HepG2 (cell line): ENCODE measurements at regions not wholly inside any gene's neighbourhood (a gene's known extent, or its start where the extent isn't known, plus 50 kb on each side); places are given as distances from the start of the nearest gene placed in this dataset.

Source experiments
- CAMTA2 ChIP-seq: sonication (generic); formaldehyde crosslinking; IDR thresholded peaks from 2 replicates; pipeline ENCODE4 v1.4.0; 2020; ENCODE audit warnings: mild to moderate bottlenecking, missing genetic modification reagents, borderline replicate concordance
- EED ChIP-seq: sonication (generic); formaldehyde crosslinking; IDR thresholded peaks from 2 replicates; pipeline ENCODE4 v1.5.0; 2020; ENCODE audit warnings: mild to moderate bottlenecking, missing genetic modification reagents
- ESRRA ChIP-seq: sonication (generic); formaldehyde crosslinking; IDR thresholded peaks from 2 replicates; pipeline ENCODE4 v1.5.1; 2020; ENCODE audit warnings: mild to moderate bottlenecking, low read depth, missing genetic modification reagents
- EZH2 ChIP-seq: conservative IDR thresholded peaks from 2 replicates; pipeline ENCODE4 v1.6.1; 2012; ENCODE audit warnings: mild to moderate bottlenecking, low read depth, low read length, moderate library complexity
- FOXJ3 ChIP-seq: sonication (generic); formaldehyde crosslinking; IDR thresholded peaks from 2 replicates; pipeline ENCODE4 v1.4.0; 2020; ENCODE audit warnings: missing genetic modification reagents, mild to moderate bottlenecking, borderline replicate concordance
- KDM5A ChIP-seq: fragments of 200-600 bp; sonication (generic); IDR thresholded peaks from 2 replicates; pipeline ENCODE4 v1.7.0; 2018; ENCODE audit warnings: antibody characterized with exemption, mild to moderate bottlenecking, low read length, borderline replicate concordance
- MNT ChIP-seq: fragments of 450-650 bp; IDR thresholded peaks from 2 replicates; pipeline ENCODE4 v1.6.1; 2016
- RAD21 ChIP-seq: fragments of 450-650 bp; formaldehyde crosslinking; IDR thresholded peaks from 2 replicates; pipeline ENCODE4 v1.5.0; 2020; ENCODE audit warnings: mild to moderate bottlenecking
- TAF1 ChIP-seq: sonication (generic); formaldehyde crosslinking; IDR thresholded peaks from 2 replicates; pipeline ENCODE4 v1.4.0; 2020; ENCODE audit warnings: missing genetic modification reagents
- ZNF30 ChIP-seq: sonication (generic); formaldehyde crosslinking; IDR thresholded peaks from 2 replicates; pipeline ENCODE4 v1.5.0; 2020; ENCODE audit warnings: mild to moderate bottlenecking, missing genetic modification reagents
- ZNF530 ChIP-seq: sonication (generic); formaldehyde crosslinking; IDR thresholded peaks from 2 replicates; pipeline ENCODE4 v1.5.0; 2020; ENCODE audit warnings: low read depth, mild to moderate bottlenecking, missing genetic modification reagents
- TF ChIP-seq, protein P1 (sequence below): sonication (generic); formaldehyde crosslinking; IDR thresholded peaks from 2 replicates; pipeline ENCODE4 v1.5.0; 2020; ENCODE audit warnings: mild to moderate bottlenecking, missing genetic modification reagents, moderate library complexity
- TF ChIP-seq, protein P2 (sequence below): sonication (generic); formaldehyde crosslinking; IDR thresholded peaks from 2 replicates; pipeline ENCODE4 v1.5.1; 2020; ENCODE audit warnings: mild to moderate bottlenecking, missing genetic modification reagents, moderate library complexity
- TF ChIP-seq, protein P3 (sequence below): IDR thresholded peaks from 2 replicates; pipeline ENCODE4 v1.6.1; 2012; ENCODE audit warnings: low read length, improper control_type of control experiment

DNA sequence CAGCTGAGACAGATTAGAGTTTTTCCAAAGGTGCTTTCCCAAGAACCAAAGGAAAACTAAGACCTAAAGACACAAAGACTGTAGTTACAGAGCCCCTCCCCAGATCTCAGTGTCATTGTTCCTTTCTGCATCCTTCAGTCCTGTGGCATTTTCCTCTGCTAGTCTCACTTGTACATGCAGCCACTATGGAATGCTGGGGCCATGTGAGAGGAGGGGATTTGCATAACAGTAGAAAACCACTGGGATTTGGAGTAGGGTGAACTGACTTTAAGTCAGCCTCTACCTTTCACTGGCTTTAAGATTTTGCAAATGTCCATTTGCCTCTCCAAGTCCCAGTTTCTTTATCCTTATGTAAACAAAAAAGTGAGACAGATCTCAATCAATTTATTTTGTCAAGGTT, 119.4 kb upstream of the F3 start:
- TF ChIP-seq, protein P1, sequence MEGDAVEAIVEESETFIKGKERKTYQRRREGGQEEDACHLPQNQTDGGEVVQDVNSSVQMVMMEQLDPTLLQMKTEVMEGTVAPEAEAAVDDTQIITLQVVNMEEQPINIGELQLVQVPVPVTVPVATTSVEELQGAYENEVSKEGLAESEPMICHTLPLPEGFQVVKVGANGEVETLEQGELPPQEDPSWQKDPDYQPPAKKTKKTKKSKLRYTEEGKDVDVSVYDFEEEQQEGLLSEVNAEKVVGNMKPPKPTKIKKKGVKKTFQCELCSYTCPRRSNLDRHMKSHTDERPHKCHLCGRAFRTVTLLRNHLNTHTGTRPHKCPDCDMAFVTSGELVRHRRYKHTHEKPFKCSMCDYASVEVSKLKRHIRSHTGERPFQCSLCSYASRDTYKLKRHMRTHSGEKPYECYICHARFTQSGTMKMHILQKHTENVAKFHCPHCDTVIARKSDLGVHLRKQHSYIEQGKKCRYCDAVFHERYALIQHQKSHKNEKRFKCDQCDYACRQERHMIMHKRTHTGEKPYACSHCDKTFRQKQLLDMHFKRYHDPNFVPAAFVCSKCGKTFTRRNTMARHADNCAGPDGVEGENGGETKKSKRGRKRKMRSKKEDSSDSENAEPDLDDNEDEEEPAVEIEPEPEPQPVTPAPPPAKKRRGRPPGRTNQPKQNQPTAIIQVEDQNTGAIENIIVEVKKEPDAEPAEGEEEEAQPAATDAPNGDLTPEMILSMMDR (CRISPR knock-in tag) = no peak
- TF ChIP-seq, protein P2, sequence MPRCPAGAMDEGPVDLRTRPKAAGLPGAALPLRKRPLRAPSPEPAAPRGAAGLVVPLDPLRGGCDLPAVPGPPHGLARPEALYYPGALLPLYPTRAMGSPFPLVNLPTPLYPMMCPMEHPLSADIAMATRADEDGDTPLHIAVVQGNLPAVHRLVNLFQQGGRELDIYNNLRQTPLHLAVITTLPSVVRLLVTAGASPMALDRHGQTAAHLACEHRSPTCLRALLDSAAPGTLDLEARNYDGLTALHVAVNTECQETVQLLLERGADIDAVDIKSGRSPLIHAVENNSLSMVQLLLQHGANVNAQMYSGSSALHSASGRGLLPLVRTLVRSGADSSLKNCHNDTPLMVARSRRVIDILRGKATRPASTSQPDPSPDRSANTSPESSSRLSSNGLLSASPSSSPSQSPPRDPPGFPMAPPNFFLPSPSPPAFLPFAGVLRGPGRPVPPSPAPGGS = no peak
- TF ChIP-seq EED (CRISPR knock-in tag) = no peak
- TF ChIP-seq TAF1 (CRISPR knock-in tag) = no peak
- no peak for TF ChIP-seq KDM5A
- TF ChIP-seq MNT = no peak
- TF ChIP-seq ESRRA (CRISPR knock-in tag) = no peak
- TF ChIP-seq, protein P3, sequence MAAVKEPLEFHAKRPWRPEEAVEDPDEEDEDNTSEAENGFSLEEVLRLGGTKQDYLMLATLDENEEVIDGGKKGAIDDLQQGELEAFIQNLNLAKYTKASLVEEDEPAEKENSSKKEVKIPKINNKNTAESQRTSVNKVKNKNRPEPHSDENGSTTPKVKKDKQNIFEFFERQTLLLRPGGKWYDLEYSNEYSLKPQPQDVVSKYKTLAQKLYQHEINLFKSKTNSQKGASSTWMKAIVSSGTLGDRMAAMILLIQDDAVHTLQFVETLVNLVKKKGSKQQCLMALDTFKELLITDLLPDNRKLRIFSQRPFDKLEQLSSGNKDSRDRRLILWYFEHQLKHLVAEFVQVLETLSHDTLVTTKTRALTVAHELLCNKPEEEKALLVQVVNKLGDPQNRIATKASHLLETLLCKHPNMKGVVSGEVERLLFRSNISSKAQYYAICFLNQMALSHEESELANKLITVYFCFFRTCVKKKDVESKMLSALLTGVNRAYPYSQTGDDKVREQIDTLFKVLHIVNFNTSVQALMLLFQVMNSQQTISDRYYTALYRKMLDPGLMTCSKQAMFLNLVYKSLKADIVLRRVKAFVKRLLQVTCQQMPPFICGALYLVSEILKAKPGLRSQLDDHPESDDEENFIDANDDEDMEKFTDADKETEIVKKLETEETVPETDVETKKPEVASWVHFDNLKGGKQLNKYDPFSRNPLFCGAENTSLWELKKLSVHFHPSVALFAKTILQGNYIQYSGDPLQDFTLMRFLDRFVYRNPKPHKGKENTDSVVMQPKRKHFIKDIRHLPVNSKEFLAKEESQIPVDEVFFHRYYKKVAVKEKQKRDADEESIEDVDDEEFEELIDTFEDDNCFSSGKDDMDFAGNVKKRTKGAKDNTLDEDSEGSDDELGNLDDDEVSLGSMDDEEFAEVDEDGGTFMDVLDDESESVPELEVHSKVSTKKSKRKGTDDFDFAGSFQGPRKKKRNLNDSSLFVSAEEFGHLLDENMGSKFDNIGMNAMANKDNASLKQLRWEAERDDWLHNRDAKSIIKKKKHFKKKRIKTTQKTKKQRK = no peak
- TF ChIP-seq EZH2 = no peak
- no peak for TF ChIP-seq ZNF30 (CRISPR knock-in tag)
- TF ChIP-seq RAD21 (CRISPR knock-in tag) = no peak
- TF ChIP-seq FOXJ3 = no peak
- no peak for TF ChIP-seq ZNF530 (CRISPR knock-in tag)
- TF ChIP-seq CAMTA2 (CRISPR knock-in tag) = no peak
